Breast epithelium (tissue), 3 donors: ENCODE measurements at regions not wholly inside any gene's neighbourhood (a gene's known extent, or its start where the extent isn't known, plus 50 kb on each side); places are given as distances from the start of the nearest gene placed in this dataset.

Experiments
- POLR2A ChIP-seq: fragments of 450-650 bp; IDR thresholded peaks from one replicate; pipeline ENCODE4 v1.6.1; 2016; ENCODE audit warnings: antibody characterized with exemption, mild to moderate bottlenecking, moderate library complexity
- POLR2AphosphoS5 ChIP-seq, 3 donors: sonication (generic); formaldehyde crosslinking; IDR thresholded peaks; one replicate each; pipeline ENCODE4 v1.6.1; 2017; ENCODE audit warnings: antibody characterized with exemption in 3 of 3
- TF ChIP-seq, protein P1 (sequence below), 3 donors: fragments of 450-650 bp; IDR thresholded peaks; one replicate each; pipeline ENCODE4 v1.5.1; 2016 to 2017; ENCODE audit warnings: antibody characterized with exemption in 3 of 3, mild to moderate bottlenecking in 3 of 3, moderate library complexity in 3 of 3

- TF ChIP-seq, protein P1, sequence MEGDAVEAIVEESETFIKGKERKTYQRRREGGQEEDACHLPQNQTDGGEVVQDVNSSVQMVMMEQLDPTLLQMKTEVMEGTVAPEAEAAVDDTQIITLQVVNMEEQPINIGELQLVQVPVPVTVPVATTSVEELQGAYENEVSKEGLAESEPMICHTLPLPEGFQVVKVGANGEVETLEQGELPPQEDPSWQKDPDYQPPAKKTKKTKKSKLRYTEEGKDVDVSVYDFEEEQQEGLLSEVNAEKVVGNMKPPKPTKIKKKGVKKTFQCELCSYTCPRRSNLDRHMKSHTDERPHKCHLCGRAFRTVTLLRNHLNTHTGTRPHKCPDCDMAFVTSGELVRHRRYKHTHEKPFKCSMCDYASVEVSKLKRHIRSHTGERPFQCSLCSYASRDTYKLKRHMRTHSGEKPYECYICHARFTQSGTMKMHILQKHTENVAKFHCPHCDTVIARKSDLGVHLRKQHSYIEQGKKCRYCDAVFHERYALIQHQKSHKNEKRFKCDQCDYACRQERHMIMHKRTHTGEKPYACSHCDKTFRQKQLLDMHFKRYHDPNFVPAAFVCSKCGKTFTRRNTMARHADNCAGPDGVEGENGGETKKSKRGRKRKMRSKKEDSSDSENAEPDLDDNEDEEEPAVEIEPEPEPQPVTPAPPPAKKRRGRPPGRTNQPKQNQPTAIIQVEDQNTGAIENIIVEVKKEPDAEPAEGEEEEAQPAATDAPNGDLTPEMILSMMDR (IDR thresholded peaks at IDR 0.05) = no peak
- TF ChIP-seq POLR2A (no peak), POLR2AphosphoS5 (IDR thresholded peaks at IDR 0.05) (no peak)
These were observed 66.4 kb upstream of the NCK2 start for GRCh38 chr2:105678346-105678745.
